ENCODE measurements at regions not wholly inside any gene's neighbourhood (a gene's known extent, or its start where the extent isn't known, plus 50 kb on each side); places are given as distances from the start of the nearest gene placed in this dataset.

DNA sequence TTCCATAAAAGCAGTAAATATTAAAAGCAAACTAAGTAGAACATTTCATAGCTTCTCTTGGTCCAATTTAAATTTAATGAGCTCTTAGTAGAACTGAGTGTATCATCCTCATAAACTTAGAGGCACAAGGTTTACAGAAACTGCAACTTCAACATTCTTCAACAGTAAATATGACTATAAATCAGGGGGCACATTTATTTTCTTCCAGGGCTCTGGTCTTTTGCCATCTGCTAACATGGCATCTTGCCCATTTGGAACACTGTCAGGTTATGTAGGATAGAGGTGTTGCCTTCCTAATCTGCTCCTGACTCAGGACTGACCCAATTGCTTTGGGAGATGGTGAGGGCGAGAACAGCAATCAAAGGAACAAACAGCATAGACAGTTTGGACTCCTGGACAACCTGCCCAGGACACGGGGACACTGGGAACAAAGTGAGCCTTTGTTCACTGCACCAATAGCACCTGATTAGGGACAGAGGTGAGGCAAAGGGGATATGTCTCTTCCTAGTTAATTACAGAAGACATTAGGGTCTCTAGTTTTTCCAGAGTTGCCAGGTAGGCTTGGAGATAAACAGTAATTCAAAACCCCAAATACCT lies 610.2 kb upstream of the ROBO2 start:
- no peak for DNase-seq (ENCODE audit: low read depth)

DNA sequence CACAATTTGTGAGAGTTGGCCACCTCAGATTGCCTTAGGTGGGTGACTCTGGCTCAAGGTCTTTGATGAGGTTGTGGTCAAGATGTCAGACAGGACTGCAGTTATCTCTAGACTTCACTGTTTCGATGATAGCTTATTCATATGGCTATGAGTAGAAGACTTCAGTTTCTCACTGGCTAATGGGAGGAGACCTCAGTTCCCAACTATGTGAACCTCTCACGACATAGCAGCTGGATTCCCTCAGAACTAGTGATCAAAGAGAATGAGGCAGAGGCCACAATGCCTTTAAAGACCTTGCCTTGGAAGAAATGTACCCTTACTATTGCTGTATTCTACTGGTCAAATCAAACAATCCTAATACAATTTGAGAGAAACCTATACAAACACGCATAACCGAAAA lies 607.5 kb upstream of the ROBO2 start:
- no peak for DNase-seq (ENCODE audit: low read depth)

DNA sequence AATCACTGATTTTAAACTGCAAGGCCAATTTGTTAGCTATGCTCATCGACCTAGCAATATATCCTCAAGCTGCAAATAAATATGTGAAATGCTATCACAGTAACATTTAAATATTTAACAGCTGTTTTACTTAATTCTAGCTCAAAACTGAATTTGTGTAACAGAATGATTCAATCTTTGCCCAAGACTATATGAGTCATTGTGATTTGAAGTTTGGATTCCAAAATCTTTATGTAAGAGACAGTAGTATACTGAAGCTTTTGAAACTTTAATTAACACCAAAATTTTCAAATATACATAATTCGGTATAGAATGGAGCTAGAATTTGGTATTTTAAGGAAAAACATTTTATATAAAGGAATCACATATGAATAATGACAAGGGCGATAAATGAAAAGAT lies 603.0 kb upstream of the ROBO2 start:
- DNase-seq (ENCODE audit: low read depth), result no peak

DNA sequence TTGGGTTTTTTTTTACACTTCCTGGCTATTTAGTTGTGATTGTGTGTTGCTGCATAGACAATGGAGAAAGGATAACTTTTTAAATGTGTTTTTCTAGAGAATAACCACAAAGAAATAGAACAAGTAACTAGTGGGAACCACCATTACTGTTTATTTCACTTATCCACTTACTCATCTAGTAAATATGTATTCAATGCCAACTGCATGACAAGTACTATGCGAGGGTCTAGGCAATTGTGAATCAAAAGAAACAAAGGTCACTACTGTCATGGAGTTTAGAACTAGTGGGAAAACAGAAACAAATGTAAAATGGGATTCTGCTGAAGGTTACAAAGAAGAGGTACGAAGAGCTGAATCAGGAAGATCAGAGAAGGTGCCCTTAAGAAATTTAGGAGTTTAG lies 600.9 kb upstream of the ROBO2 start:
- DNase-seq (ENCODE audit: low read depth), result no peak

DNA sequence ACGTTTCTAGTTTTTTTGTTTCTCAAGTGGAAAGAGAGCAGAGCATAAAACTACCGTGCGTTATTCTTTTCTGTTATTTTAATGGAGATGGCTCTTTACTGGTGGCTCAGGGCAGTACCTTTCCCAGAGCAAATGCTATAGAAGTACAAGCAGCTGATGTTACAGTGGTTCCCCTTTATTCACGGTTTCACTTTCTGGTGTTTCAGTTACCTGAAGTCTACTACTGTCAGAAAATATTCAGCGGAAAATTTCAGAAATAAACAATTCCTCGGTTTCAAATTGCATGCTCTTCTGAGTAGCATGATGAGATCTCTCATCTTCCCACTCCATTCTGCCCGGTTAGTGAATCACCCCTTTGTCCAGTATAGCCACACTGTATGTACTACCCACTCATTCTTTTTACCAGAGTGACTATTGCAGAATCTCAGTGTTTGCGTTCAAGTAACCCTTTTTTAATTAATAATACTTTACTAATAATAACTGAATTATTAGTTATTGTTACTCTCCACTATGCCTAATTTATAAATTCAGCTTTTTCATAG lies 597.5 kb upstream of the ROBO2 start:
- DNase-seq (ENCODE audit: low read depth), result no peak

DNA sequence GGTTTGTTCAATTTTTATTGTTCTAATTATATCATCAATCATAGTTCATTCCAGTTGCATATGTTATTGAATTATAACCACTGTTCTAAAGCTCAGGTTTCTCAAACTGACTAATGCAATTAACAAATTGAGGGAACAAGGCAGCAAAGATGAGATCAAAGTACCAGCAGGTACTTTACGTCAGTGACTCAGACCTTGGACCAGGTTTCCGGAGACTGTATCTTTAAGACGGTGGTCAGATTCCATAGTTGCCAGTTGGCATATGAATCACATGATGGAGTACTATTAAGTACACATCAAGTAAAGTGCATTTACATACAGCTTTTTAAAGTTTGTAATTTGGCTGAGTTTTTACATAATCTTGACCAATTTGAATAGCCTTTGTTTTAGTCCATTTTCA lies 583.6 kb upstream of the ROBO2 start:
- no peak for DNase-seq (ENCODE audit: low read depth)

DNA sequence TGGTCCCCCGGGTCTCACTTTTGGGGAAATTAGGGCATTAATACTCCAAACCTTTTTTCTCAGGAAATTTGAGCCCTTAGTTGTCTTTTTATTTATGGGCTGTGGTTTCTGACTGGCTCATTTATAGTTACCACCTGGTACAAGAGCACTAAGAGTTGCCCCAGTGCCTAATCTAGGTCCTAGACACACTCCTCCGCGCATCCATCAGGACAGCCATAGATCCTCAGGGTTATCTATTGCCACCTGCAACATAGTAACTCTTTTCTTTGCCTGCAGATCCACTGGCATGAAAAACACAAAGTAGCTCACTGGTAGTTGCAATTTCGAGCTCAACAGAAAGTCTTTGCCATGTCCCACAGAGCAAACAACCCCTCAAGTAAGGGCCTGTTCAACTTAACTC lies 576.4 kb upstream of the ROBO2 start:
- no peak for DNase-seq (ENCODE audit: low read depth)

DNA sequence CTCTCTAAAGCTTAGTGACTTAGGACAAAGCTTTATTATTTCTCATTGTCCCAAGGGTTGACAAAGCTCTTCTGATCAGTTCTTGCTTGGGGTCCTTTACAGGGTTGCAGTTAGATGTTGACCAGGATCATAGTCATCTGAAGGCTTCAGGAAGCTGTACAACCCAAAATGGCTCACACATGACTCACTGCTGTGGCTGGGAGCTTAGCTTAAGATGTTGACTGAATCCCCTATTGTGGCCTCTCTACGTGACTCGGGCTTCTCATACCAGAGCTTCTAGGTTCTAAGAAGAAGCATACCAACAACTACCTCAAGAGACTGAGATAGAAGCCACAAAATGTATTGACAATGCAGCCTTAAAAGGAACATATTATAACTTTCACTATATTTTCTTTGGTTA lies 569.6 kb upstream of the ROBO2 start:
- DNase-seq (ENCODE audit: low read depth), result peak; percentile 9

DNA sequence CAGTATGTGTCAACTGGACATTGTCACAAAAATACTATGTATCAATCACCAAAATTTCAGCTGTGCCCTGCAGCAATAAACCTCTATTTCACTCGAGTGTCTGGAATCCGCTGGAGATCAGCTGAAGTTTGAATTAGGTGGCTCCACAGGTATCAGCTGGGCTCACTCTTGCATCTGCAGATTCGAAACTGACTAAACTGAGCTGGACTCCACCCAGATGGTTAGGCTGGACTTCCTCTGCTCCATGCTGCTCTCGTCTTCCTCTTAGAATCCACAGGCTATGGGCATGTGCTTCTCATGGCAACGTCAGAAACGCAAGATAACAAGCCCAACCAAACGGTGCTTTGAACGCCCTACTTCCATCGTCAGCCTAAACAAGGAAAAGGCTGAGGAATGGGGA lies 565.3 kb upstream of the ROBO2 start:
- no peak for DNase-seq (ENCODE audit: low read depth)

DNA sequence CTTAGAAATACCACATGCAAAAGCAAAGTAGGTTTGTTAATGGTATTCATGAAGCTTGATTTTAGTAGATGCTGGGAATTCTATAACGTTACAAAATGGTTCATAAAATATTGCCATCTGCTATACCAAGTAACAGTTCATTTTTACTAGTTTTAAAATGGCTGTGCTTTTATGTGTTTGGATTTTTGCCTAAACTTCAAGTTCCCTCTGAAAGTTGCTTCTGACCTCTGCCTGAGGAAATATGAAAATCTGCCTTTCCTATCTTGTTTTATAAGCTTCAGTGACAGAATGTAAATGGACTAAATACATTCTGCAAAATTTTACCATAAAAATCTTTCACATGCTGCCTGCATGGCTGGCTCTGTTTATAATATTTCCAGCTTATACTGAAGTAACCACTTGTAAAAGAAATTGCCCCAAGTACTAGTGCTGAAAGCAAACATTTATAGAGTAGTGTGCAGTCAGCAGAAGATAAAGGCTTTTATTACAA lies 560.7 kb upstream of the ROBO2 start:
- no peak for DNase-seq (ENCODE audit: low read depth)

DNA sequence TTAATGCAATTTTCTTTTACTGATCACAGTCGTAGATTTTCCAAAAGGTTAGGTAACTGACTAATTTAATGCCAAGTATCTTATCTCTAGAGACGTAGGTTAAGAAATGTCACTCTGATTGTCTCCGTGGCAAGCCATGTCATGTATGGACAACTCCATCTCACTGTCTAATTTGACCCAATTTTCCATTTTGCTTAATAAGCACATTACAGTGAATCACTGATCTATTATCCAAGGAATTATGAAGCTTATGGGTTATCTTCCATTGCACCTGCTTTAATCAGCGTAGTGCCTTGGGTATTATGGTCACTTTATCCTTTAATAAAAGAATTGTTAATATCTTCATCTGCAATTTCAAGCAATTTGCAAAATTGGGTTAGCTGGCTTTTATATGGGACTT lies 557.4 kb upstream of the ROBO2 start:
- no peak for DNase-seq (ENCODE audit: low read depth)

DNA sequence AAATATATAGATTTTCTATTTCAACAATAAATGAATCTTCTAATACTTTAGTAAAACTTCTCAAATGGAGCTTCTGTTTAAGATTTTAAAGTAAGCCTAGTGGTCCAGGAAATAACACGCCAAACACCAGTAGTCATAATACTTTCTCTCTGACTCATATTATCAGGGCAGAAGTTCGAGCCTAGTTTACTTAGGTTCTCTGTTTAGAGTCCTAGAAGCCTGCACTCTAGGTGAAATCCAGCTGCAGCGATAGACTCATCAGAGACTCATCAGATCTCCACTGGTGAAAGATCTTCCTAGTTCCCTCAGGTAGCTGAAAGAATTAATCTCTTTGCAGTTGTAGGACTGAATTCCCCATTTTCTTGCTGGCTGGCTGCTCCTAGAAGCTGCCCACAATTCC lies 552.5 kb upstream of the ROBO2 start:
- DNase-seq (ENCODE audit: low read depth), result no peak

DNA sequence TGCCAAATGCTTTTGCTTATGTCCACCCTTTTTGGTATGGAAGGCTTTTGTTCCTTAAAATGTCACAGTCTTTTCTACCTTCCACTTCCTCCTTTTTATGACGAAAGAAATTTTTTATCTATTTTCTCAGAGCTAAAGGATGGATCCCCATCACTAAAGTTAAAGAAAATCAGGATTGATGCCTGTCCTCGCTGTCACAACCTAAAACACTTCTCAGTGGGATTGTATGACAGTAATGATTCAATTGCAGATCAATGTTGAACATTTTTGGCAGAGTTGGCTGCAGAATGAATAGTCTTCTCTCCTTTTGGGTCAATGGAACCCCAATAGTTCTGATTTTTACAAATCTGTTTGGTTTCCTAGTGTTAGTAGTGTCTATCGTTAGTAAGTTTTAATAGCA lies 549.8 kb upstream of the ROBO2 start:
- DNase-seq (ENCODE audit: low read depth), result no peak

DNA sequence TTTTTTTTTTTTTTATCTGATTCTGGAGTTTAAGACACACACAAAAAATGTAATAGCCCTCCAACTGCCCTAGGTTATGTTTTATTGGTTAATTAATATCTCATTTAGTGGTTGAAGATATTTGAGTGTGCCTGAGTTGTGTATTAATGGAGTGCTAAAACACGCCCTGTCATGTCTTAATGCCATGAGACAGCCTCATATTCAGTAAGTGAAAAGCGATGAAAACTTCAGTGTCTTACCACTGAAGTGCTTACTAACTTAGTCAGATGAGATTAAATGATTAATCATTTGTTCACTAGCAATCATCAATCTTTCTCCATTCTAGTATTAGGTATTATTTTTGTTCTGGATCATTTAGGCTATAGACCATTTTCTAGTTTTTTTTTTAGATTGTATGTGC lies 544.7 kb upstream of the ROBO2 start:
- DNase-seq (ENCODE audit: low read depth), result no peak

DNA sequence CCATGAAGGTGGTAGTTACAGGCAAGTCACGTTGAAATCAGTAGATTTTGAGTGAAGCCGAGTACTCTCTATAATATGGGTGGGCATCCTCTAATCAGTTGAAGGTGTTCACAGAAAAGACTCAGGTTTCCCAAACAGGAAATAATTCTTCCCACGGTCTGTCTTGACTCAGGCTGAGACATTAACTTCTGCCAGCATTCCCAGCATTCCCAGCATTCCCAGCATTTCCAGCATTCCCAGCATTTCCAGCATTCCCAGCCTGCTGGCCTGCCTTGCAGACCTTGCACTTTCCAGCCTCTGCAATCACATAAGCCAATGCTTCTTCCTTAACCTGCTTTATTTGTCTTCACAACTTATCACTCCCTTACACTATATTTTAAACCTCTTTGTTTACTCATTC lies 542.3 kb upstream of the ROBO2 start:
- DNase-seq (ENCODE audit: low read depth), result peak; percentile 17

DNA sequence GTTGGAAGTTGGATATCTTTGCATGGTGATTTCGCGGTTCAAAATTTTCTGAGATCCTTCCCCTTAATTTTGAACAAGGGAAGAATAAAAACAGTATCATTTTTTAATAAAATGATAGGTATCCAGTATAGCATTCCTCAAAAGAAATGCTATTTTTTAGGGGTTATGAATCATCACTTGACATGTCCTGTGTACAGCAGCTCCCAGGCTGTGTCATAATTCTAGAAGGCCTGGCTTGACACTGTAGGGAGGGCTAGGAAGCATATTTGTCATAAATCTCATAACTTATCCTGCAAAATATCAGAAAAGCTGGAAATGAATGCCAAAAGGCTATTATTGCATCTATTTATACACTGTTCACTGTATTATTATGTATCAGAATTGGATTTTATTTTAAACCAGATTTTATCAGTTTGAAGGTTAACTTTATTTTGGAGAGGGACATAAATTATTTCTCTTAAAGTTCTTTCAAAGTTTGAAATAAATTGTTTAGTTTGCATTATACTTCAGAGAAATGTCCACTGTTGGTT lies 539.1 kb upstream of the ROBO2 start:
- no peak for DNase-seq (ENCODE audit: low read depth)

DNA sequence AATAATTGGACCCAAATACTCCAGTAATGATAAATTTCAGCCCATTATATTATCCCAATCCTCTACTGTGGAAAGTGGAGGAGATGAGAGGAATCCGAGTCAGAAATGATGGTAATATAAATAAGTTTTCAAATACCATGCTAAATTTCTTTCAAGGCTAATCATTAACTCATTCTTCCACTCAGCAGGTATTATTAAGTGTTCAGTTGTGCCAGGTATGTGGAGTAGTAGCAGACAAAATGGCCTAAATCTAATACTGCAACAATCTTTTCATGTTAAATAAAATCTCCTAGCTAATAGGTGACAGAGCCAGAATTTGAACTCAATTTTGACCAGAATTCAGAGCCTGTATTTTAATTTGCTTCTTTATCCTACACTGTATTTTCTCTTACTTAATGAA lies 538.6 kb upstream of the ROBO2 start:
- DNase-seq (ENCODE audit: low read depth), result no peak

DNA sequence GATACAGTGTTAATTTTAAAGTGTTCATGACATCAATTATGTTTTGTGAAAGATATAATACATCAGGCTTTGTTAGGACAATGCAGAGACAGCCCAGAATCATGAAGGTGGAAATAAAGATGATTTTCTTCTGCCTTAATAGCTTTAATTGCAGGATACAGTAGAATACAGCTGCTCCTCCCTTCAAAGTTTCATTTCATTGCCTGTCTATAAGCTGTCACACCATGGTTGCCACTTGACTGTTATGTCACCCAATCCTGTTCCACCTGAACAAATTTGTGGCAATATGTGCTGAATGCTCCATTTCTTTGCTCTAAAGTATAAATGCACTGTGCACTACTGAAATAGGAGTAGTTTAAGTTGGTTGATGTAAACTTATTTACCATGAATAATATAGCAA lies 537.8 kb upstream of the ROBO2 start:
- no peak for DNase-seq (ENCODE audit: low read depth)

DNA sequence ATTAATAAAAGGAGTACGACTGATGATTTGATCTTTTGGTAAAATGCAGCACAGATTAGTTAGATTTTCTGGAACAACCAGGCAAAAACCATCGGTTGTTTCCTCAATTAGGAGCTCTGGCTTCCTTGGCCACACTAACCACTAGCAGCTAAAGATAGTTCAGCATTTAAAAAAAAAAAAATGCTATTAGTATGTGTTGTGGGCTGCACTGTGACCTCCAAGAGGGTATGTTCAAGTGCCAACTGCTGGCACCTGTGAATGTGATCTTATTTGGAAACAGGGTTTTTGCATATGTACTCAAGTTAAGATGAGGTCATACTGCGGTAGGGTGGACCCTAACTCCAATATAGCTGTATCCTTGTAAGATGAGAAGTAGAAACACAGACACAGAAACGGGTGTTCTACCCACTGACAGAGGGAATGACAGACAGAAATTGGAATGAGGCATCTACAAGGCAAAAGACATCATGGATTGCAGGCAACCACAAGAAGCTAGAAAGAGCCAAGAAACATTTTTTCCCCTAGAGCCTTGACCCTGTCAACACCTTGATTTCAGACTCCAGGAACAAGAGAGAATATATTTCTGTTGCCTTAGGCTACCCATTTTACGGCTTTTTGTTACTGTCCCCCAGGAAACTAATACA lies 534.6 kb upstream of the ROBO2 start:
- DNase-seq (ENCODE audit: low read depth), result no peak

DNA sequence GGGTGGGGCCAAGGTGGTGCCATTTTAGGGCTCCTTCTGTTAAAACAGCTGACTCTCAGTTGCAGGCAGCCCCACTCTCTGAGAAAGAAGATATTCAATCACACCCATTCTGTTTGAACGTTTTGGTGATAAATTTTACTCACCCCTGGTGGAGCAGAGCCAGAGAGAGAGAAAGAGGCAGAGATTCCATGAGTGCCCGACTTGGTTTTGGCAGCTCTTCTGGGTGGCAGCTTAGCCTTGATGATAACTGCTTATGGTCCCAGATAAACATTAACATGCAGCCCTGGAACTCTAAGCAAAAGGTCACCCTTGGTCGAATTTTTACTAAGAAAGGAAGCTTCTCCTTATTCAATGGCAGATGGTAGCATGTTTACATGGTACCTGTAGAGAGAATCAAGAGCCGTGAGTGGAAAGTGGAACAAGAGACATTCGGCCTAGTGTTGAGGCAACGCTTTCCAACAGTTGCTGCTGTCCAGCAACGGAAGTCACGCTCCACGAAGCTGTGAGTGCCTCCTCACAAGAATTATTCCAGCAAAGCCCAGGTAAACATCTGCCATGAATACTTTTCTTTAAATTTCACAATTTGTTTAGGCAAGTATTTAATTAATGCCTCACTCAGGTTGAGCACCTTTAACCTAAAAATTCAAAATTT lies 530.6 kb upstream of the ROBO2 start:
- DNase-seq (ENCODE audit: low read depth), result no peak

DNA sequence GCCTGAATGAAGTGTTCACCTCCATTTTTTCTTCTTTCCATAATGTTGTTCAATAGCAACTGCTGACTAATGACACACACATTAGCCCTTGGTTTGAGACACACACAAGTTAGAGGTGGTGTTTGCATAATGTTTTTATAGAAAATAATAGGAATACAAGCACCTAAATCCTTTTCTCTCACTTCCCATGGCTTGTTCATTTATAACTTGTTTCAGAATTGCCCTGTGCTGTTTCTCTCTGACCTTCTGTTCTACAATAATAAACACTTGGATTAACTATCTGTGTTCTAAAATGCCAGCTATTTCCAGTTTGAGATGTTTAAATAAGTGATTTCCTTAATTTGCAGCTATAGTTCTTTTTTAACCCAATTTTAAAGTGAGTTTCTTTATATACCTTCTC lies 525.1 kb upstream of the ROBO2 start:
- no peak for DNase-seq (ENCODE audit: low read depth)

DNA sequence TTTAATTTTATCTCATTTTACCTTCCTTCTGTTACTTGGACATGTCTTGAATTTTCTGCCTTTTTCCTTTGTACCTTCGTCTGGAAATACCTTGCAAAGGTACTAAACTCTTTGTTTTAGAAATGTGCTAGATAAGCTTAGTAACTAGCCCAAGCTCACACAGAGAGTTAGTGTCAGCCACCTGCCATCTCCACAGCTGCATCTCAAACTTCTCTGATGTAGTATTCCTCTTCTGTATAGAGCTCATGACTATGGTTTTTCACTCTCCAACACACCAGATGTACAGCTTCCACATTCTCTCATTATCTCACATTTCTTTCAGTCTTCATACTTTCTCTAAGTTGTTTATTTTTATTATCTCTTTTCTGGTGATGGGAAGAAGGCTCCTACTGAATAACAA lies 516.6 kb upstream of the ROBO2 start:
- DNase-seq (ENCODE audit: low read depth), result no peak

DNA sequence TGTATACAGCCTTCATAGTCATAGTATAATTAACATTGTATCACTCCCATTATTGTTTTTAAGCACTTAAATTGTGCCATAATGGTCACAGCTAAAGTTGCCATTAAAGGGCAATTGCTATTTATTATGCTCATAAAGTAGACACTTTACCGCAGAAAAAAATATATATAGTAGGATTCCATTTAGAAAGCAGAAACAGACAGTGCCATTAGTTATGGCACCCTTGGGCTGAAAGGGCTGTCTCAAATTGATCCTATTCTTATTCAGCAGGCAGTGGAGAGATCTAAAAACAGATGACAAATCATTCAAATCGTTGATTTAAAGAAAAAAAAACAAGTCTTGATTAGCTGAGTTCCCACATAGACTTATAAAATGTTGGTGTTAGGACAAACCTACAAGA lies 514.2 kb upstream of the ROBO2 start:
- DNase-seq (ENCODE audit: low read depth), result no peak

Data from EH (cell line).